ENCODE measurements at regions not wholly inside any gene's neighbourhood (a gene's known extent, or its start where the extent isn't known, plus 50 kb on each side); places are given as distances from the start of the nearest gene placed in this dataset.

- Histone ChIP-seq H3K4me3 (replicated peaks in 1 of 3; ENCODE audit: insufficient read depth in 1 of 3, low read depth in 2 of 3, low read length in 3 of 3) (no peak overlapping the region), H3K4me2 (ENCODE audit: low read depth, low read length) (no peak overlapping the region), H3K27ac (ENCODE audit: extremely low read length, insufficient read depth, low read length) (no peak overlapping the region), H3K9ac (ENCODE audit: insufficient read depth, low read depth, low read length) (no peak overlapping the region), H3K4me1 (ENCODE audit: insufficient read depth, low read length) (no peaks in the 10 kb centered on the region), H3K36me3 (replicated peaks in 1 of 2; ENCODE audit: control insufficient read depth in 1 of 2, insufficient read depth in 2 of 2, low read length in 2 of 2) (no peaks in the 10 kb centered on the region), H3K79me2 (ENCODE audit: insufficient read depth, low read length) (no peaks in the 10 kb centered on the region), H4K20me1 (ENCODE audit: insufficient read depth, low read length) (no peaks in the 10 kb centered on the region), H3K9me3 (ENCODE audit: low read length) (peaks cover 69% of the 10 kb centered on the region), H2AFZ (ENCODE audit: low read length) (no peak overlapping the region), H3K27me3 (ENCODE audit: control insufficient read depth in 1 of 2, insufficient read depth in 2 of 2, low read length in 2 of 2) (no peaks in the 10 kb centered on the region)
- intact Hi-C loops (cut with micrococcal nuclease; ENCODE audit: unreplicated experiment) (no loop called here), in situ Hi-C loops (cut with HindIII; ENCODE audit: extremely low pct_ligation_motif_present, low pct_unique_long_range_greater_than_20kb) (no loop called here)
- FAIRE-seq (no peak), DNase-seq (ENCODE audit: low spot score) (no peak), ATAC-seq (no peak)
- no TSS peak for BruUV-seq (replicated peaks)
- CTCF ChIA-PET (ENCODE audit: low intra/inter-chr PET ratio, low total read pairs) = no interaction called here
- TF ChIP-seq ZFP90 (CRISPR knock-in tag; IDR thresholded peaks at IDR 0.05; ENCODE audit: borderline replicate concordance) (no peak), CBX5 (CRISPR knock-in tag; IDR thresholded peaks at IDR 0.05; ENCODE audit: borderline replicate concordance) (no peak), ZSCAN12 (CRISPR knock-in tag; IDR thresholded peaks at IDR 0.05) (no peak), REST (IDR thresholded peaks at IDR 0.05; ENCODE audit: borderline replicate concordance in 1 of 2, low read depth in 1 of 2, low read length in 2 of 2) (no peak), HMGXB3 (CRISPR knock-in tag; IDR thresholded peaks at IDR 0.05; ENCODE audit: borderline replicate concordance) (no peak), HNRNPUL1 (IDR thresholded peaks at IDR 0.05; ENCODE audit: low read depth, low read length) (no peak), FOXK2 (IDR thresholded peaks at IDR 0.05) (no peak), GABPA (IDR thresholded peaks at IDR 0.05; ENCODE audit: low read depth, low read length) (no peak), GABPA (CRISPR knock-in tag; IDR thresholded peaks at IDR 0.05; ENCODE audit: low read depth) (no peak), ZNF670 (CRISPR knock-in tag; IDR thresholded peaks at IDR 0.05; ENCODE audit: borderline replicate concordance) (no peak), ZNF317 (CRISPR knock-in tag; IDR thresholded peaks at IDR 0.05) (no peak)
- POLR2A ChIA-PET = no interaction called here
Measured at GRCh38 chr11:42482822-42483221, 829.0 kb upstream of the API5 start.
